ENCODE measurements at regions not wholly inside any gene's neighbourhood (a gene's known extent, or its start where the extent isn't known, plus 50 kb on each side); places are given as distances from the start of the nearest gene placed in this dataset.

DNA sequence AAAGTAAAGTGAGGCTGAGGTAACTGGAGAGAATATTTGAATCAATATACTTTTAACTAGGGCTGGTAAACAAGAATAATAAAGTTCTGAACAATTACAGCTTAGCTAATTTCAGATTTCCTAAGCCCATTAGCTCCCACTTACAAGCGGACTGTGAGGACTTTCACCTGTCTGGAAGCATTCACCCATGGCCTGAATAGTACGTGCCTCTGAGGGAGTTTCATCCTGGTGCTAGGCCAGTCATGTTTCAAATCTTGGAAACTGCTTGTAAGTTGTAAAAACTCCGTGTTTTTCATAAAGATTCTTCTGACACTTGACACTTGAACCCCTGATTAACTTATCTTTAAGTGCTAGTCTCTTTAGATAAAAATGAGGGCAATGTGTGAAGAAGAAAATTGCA is 975.2 kb upstream of the GHITM start:
- no peak for FAIRE-seq
- DNase-seq (ENCODE audit: low spot score), result no peak

DNA sequence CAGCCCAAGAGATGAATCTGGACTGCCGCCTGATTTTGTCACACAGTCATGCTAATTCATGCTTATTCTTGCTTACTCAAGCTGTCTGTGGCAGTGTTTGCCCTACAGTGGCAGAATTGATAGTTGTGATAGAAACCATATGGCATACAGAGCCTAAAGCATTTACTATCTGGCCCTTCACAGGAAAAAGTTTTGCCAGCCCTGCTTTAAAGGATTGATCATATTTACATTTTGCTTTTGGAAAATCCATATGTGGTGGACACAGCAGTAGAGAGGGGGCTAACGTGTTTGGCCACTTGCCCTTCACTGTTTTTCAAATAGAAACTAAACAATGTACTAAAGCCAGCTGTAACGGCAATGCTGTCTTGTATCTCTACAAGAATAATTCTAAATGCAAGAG is 974.0 kb upstream of the GHITM start:
- DNase-seq (ENCODE audit: low spot score), result no peak
- no peak for FAIRE-seq

DNA sequence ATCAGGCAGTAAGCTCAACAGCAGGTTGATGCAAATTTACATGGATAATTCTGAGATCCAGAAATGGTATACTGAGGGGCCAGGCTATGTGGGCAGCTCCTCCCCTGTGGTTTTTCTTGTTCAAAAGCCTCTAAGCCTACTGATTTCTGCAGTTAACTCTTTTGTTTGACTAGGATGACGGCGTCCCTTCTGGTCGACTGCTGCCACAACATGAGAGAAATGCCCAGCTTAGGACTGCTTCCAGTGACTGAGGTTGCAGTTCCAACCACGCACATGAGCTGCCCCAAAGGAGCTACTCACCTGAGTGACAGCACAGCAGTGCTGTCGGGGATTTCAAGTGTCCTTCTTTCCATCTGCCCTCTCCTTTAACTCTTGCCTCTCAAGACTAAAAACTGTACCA is 973.0 kb upstream of the GHITM start:
- FAIRE-seq, result no peak
- DNase-seq (ENCODE audit: low spot score), result no peak

DNA sequence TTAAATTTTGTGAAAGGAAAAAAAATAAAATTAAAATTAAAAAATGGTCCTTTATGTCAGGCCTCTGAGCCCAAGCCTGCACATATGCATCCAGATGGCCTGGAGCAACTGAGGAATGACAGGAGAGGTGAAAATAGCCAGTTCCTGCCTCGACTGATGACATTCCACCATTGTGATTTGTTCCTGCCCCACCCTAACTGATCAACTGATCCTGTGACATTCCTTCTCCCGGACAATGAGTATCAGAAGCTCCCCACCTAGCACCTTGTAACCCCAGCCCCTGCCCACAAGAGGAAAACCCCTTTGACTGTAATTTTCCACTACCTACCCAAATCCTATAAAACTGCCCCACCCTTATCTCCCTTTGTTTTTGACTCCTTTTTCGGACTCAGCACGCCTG is 972.2 kb upstream of the GHITM start:
- no peak for DNase-seq (ENCODE audit: low spot score)

DNA sequence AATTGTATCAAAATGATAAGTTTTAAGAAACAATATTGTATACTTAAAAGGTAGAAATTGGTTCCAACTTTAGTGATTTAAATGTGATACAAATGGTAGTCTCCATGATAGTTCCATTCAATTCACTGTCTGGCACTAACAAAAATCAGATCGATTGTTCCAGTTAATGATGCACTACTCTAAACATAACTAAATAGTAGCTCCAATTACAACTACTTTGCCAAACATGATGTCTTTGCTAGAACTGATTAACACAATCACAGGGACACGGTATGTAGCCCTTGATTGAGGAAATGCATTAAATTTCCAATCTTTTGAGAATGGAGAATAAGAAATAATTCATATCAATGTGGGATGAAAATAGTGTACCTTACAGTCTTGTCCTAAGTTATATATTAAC is 962.4 kb upstream of the GHITM start:
- DNase-seq (ENCODE audit: low spot score), result no peak
- FAIRE-seq, result no peak

More for the DNA sequence above, 972.2 kb upstream of the GHITM start:
- no peak for FAIRE-seq

DNA sequence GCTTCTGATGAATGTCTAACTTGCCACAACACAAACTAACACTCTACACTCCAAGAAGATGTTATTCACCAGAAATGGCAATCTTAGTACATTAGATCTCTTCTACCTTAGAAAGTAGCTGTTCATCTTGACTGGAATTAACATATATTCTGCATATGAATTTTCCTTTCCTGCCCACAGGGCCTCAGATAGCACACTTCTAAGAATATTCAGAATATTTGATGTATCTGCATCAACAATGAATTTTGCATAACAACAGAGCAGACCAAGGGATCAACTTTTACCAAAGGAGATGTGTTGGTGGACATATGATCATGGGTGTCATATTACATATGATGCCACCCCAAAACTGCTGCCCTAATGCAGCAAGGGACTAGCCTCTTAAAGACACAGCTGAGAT is 960.8 kb upstream of the GHITM start:
- DNase-seq (ENCODE audit: low spot score) (no peak), FAIRE-seq (no peak)

DNA sequence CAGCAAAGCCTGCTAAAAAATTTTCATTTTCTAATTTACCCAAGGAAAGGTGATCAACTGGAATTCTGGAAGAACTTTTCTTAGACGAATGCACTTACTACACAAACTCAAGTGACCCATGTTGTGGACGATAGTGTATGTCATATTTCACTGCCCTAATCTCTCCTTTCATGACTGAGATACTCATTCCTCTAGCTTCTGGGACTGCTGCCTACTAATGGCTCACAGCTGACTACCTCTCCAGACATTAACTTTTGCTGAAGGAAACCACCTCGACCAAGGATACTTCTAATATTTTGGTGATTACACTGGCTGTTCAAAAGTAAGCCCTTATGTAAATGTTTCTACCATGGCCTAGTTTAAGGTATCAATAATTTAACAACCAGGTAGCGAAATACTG is 959.9 kb upstream of the GHITM start:
- DNase-seq (ENCODE audit: low spot score) (no peak), FAIRE-seq (no peak)

DNA sequence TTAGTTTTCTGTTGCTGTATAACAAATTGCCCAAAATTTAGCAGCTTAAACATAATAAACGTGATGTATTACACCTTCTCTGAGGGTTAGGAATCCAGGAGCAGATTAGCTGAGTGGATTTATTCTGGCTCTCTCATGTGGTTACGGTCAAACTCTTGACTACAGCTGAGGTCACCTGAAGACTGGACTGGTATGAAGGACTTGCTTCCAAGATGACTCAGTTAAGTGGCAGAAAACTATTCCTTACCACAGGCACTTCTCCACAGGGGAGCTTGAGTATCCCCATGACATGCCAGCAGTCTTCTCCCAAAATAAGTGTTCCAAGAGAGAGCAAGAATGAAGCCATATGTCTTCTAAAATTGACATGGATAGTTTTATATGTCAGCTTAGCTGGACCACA is 957.2 kb upstream of the GHITM start:
- no peak for DNase-seq (ENCODE audit: low spot score)

DNA sequence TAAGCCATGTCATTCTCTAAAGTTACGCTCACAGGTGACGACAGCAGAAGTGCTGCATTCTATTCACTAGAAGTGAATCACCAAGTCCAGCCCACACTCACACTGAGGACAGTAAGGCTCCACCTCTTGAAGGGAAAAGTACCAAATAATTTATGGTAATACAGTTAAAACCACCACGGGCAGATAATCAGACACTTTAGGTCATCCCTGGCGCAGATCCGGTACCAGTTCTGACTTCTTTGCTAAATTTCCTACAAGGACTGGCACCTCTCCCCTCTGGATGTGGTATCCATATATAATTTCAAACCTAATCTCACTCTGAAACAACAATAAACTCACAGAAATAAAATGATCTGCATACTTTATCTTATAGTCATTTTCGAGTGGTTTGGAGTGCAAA is 954.7 kb upstream of the GHITM start:
- FAIRE-seq, result no peak
- no peak for DNase-seq (ENCODE audit: low spot score)

More for the DNA sequence above, 957.2 kb upstream of the GHITM start:
- FAIRE-seq, result no peak

DNA sequence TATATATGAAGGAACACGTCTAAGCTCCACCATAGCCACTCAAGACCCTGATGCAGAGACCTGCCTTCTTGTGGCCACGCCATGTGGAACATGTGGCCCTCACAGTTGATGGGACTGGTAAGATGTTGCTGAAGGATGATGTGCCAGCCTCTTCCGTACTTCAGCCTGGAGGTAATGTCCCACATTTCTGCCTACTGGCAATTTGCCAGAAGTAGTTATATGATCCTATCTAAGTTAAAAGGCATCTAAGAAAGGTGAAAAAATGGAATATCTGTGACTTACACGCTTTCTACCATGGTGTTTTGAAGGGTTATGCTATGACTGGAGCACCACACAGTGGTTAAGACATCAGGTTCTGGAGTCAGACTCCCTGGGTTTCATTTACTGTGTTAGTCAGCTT is 948.7 kb upstream of the GHITM start:
- no peak for DNase-seq (ENCODE audit: low spot score)

DNA sequence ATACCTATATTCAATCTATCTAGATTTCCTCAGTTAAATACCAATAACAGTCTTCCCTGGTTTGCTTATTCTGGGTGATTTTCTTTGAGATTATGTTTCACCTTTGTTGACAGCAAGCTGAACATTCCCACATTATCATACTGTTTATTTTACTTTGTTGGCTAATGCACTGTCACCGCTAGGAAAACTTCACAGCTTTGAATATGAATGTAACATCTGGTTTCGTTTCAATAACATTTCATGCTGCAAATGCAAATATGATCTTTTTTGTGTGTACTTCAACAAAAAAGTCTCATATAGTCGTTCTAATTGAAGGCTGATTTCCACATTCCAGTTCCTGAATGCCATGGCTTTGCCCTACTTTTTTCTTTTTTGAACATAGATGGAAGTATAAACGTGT is 946.3 kb upstream of the GHITM start:
- no peak for DNase-seq (ENCODE audit: low spot score)
- FAIRE-seq, result no peak

More for the DNA sequence above, 948.7 kb upstream of the GHITM start:
- FAIRE-seq, result no peak

DNA sequence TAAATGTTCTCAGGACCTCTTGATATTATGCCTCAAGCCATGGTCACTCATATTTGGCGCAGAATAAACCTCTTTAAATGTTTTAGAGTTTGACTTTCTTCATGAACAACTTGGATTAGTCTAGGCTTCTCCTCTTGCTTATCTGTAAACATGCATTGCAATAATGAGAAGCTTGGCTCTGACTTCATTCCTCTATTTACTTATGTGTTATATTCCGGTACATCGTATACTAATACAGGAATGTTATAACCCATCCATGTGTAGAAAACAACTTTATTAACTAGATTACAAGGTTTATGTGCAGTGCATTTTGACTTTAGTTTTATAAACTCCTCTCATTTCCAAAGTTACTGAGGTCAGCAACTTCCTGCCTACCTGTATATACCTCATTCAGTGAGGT is 944.3 kb upstream of the GHITM start:
- no peak for FAIRE-seq
- DNase-seq (ENCODE audit: low spot score), result no peak

DNA sequence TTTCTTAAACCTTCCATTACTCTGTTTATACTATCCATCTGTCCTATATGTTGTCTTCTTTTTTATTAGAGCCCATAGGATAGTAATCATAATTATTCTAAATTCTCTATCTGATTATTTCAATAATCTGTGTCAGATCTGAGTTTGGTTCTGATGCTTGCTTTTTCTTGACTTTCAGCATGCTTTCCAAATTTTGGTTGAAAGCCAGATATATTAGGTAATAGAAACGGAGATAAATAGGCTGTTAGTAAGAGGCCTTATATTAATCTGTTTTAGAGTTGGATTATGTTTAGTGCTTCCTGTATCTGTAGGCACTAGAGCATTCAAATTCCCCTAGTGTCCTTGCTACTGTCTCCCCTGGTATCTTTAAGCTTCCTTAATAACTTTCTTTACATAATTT is 939.9 kb upstream of the GHITM start:
- no peak for FAIRE-seq
- no peak for DNase-seq (ENCODE audit: low spot score)

DNA sequence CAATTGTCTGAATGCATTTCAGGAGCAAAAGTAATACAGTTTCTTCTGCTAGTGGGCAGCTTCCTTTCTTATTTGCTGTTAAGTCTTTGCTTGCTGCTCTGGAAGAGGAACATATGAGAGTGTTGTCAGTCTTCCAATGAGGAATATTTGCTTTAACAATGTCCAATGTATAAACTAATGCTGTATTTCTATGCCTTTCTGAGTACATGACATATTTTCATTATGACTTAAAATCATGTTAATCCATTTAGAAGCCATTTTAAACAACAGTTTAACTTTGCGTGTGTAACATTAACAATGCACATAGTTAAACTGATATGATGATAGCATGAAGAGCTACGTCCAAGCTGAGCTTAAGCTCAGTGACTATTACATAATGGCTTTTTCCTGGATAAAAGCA is 933.4 kb upstream of the GHITM start:
- DNase-seq (ENCODE audit: low spot score) (no peak), FAIRE-seq (no peak)

DNA sequence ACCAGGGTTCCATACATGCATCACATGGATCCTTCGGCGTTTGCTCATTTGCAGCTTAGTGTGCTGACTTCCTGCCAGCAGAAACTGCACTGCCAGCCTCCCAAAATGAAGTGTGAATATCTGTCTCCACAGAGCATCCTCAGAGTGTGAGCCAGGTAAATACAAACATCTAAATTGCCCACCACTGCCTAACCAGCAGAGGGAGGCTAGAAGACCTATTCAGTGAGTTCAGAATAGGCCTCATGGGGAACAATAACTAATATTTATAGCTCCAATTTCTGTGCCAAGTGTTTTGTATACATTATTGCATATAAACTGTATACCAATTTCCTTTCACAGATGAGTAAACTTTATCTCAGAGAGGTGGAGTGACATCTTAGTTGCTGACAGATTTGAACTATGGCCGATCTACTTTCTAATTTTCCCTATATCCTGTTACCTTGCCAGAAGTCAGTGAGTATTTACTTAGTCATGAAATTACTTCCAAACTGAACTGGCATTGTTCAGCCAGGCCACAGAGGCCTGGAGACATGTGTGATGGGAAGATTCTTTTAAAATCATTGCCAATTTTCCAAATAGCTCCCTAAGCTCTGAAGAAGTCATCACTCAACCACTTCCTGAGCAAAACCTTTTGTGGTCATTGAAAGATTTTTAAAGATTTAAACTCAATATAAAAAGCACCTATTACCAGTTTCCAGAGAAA is 926.5 kb upstream of the GHITM start:
- DNase-seq (ENCODE audit: low spot score), result no peak
- no peak for FAIRE-seq

DNA sequence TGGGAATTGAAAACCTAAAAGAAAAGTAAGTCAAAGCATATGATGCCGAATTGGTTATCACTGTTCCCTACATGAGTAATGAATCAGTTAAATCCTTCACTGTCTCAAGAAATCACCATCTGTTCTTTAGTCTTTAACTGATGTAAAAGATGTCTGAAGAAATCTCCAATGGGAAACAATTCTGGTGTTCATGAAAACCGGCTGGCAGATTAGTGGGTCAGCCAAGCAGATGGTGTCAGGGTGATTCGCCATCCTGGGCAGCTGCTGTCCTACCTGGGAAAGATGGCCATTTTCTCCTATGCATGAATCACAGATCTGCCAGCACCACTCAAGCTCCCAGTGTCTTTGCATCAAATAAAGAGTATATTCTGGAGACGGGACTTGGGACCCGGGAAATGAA is 925.2 kb upstream of the GHITM start:
- DNase-seq (ENCODE audit: low spot score) (no peak), FAIRE-seq (no peak)

DNA sequence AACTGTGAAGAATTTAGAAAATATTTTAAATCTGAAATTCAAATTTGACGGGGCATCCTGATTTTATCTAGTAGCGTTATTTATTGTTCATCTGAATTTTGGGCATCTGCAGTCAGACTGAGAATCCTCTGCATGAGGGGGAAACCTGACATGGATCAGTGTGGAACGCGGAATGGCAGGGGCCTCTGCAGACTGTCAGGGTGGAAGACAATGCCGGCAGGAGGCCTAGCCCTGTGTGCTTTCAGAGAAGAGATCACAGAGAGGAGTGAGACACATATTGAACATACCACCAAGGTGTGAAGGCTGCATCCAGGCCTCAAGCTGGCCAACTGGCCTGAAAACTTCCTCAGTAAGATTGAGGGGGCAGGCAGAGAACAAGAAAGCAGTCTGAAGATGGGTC is 921.1 kb upstream of the GHITM start:
- no peak for FAIRE-seq

DNA sequence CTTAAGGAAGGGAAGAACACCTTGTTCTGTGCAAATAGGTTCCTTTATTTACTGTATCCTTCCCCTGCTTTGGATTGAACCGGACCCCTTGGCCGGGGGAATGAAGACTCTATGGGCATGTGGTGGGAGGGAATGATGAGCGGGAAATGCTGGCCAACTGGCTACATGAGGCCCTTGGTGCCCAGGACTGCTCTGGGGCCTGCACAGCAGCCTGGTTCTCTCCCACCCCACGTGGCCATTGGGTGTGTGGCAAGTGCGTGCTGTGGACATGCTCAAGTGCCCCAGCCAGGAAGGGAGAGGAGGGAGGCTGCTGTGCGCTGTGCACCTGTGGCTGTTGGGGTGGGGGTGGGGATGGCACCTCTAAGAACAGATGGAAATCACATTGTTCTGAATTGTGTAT is 917.0 kb upstream of the GHITM start:
- DNase-seq (ENCODE audit: low spot score) (no peak), FAIRE-seq (no peak)

More for the DNA sequence above, 921.1 kb upstream of the GHITM start:
- no peak for DNase-seq (ENCODE audit: low spot score)

DNA sequence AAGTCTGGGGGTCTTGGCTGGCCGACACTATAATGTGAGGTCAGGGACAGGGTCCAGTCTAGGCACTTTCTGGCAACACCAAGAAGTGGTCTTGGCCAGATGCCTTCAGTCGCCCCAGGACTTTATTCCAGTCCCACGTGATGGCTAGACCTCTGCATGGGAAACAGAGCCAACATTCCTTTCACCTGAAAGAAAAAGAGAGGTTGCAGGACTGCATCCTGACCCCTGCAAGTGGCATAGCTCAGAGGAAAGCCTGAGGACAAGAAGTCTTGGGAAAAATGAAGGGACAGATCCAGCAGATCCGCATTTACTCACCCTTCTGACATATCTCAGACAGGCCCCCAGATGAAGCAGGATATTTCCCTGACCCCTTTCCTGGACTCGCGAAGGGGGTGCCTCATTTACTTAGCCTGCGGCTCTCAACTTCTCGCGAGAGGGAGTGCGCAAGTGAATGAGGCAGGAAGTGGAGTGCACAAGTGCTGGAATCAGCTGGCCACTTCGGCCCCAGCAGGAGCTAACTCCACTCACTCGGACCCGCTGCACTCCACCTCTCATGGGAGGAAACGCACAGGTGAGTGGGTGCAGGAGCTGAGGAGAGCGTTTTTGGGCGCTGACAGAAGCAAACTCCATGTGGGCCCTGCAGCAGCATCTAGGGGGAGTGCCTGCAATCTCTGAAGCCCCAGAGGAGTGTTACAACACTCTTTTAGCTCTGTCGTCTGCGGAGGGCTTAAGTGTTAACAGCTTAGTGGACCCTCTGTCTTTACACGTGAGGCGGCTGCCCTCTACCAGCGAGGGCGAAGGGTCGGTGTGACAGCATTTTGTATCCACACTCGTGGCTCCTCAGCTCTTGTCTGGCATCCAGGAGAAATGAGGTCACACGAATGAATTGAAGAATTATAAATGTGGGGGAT is 916.2 kb upstream of the GHITM start:
- DNase-seq (ENCODE audit: low spot score) (no peak), FAIRE-seq (no peak)

DNA sequence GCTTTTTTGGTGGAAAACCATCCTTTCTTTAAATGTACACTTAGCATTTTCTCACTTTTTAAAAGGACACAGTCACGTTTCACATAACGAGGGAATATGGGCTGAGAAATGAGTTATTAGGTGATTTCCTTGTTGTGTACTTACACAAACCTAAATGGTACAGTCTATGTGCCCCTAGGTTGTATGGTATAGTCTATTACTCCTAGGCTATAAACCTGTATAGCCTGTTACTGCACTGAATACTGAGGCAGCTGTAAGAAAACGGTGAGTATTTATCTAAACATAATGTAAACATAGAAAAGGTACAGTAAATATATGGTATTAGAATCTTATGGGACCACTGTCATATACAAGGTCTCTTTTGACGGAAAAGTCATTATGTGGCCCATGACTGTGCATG is 913.5 kb upstream of the GHITM start:
- FAIRE-seq (no peak), DNase-seq (ENCODE audit: low spot score) (no peak)

DNA sequence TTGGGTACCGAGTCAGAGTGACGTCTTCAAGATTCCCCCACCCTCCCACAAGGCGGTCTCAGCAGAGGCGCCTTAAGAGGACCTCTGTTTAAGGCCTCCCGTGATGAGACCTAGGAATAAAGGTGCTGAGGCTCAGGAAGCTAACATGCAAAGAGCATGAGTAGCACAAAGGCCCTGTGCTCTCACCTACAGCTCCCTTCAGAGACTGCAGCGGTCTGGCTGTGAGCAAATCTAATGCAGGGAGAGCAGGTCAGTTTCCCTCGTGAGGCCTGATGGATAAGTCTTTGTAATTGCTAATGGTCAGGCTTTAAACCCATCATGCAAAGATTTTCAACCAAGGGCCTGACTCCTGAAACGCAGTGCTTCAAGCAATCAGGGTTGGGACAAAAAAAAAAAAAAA is 909.3 kb upstream of the GHITM start:
- DNase-seq (ENCODE audit: low spot score) (no peak), FAIRE-seq (no peak)

DNA sequence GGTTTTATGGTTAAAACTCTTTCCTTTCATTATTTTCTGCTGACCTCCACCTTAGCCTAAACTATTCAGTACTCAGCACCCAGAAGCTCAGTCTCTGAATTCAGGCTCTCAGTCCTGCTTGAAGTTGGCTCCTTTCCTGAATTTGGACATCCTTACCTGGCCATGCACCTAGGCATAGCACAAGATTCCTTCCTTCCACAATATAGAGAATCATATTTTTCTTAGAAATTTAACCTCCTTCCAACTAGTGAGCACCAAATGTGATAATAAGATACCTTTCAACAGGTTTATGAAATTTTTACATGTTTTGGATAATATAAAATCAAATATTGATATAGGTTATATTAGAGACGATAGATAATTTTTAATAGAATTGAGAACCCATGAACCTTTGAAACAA is 905.6 kb upstream of the GHITM start:
- DNase-seq (ENCODE audit: low spot score), result no peak
- no peak for FAIRE-seq

DNA sequence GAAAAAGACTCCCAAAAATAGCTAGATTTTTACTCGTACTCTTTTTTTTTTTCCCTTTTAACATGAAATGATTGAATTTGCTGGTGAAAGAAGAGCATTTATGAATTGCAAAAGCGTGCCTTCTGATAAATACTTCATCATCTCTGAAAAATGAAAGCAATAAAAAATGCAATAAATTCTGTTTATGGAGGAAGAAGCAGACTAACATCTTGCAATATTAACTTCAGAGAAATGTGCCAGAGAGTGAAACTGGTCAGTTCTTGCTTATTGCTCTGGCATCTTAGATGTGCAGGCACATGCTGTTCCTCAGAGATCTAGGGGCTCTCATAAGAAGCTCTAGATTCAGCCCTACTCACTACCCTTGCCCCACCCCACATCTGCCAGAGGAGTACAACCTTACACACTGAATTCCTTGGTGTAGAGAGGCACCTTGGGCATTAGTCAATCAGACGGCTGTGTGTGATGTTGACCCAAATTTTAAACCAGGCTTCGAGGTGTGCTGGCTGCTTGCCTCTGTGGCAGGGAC is 891.1 kb upstream of the GHITM start:
- no peak for DNase-seq (ENCODE audit: low spot score)
- FAIRE-seq, result no peak

Measured in RCC 7860 (cell line).